ENCODE measurements at regions not wholly inside any gene's neighbourhood (a gene's known extent, or its start where the extent isn't known, plus 50 kb on each side); places are given as distances from the start of the nearest gene placed in this dataset.

GRCh38 chr10:121025731-121026130 is 174.6 kb downstream of the WDR11 start:
- TF ChIP-seq POLR2A (IDR thresholded peaks at IDR 0.05) (no peak), CTCF (IDR thresholded peaks at IDR 0.05) (no peak)
